ENCODE measurements at regions not wholly inside any gene's neighbourhood (a gene's known extent, or its start where the extent isn't known, plus 50 kb on each side); places are given as distances from the start of the nearest gene placed in this dataset.

- no peak for DNase-seq (ENCODE audit: low spot score)
Measured at GRCh38 chr9:20042128-20042711, 253.4 kb upstream of the SLC24A2 start.

GRCh38 chr9:20041697-20042081 lies 252.9 kb upstream of the SLC24A2 start:
- peak; percentile 14 for DNase-seq (ENCODE audit: low spot score)

GRCh38 chr9:20040991-20041696 lies 252.3 kb upstream of the SLC24A2 start:
- no peak for DNase-seq (ENCODE audit: low spot score)

DNA sequence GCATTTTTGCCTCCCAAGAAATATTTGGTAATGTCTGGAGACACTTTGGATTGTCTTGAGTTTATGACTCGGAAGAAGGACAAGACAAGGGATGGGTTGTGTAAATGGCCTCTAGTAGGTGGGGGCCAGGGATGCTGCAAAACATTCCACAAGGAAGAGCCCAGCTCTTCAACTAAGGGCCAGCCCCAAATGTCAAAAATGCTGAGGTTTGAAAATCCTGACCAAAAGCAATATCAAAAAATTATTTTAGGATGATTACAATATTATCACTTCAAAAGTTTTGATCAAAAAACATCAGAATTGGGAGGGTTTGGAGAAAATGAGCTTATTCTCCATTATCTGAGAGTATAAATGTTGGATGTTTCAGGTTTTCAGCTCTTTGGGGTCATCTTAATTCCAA lies 248.9 kb upstream of the SLC24A2 start:
- DNase-seq (ENCODE audit: low spot score) = no peak

- no peak for DNase-seq (ENCODE audit: low spot score)
Measured at GRCh38 chr9:20033511-20033910, 244.7 kb upstream of the SLC24A2 start.

GRCh38 chr9:20032413-20033006 lies 243.7 kb upstream of the SLC24A2 start:
- DNase-seq (ENCODE audit: low spot score) = no peak

- no peak for DNase-seq (ENCODE audit: low spot score)
Measured at GRCh38 chr9:20031836-20032235, 243.0 kb upstream of the SLC24A2 start.

- DNase-seq (ENCODE audit: low spot score) = no peak
Measured at GRCh38 chr9:20030671-20031070, 241.8 kb upstream of the SLC24A2 start.

GRCh38 chr9:20030221-20030620 lies 241.4 kb upstream of the SLC24A2 start:
- no peak for DNase-seq (ENCODE audit: low spot score)

DNA sequence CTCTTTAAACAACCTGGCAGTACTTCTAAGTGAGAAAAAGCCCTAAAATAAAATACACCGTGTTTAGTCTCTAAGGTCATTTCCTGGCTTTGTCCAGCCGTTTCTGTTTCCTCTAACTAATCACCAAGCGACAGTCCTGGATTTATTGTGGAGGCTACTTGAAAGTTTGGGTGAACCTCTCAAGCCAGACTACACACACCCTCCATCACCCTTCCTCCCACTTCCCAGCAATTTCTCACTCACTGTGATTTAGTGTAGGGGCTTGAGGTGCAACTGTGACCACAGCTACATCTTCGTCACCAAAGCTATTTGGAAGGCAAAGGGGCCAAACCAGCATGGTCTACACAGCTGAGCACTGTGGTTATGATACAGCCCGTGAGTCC lies 240.0 kb upstream of the SLC24A2 start:
- no peak for DNase-seq (ENCODE audit: low spot score)

DNA sequence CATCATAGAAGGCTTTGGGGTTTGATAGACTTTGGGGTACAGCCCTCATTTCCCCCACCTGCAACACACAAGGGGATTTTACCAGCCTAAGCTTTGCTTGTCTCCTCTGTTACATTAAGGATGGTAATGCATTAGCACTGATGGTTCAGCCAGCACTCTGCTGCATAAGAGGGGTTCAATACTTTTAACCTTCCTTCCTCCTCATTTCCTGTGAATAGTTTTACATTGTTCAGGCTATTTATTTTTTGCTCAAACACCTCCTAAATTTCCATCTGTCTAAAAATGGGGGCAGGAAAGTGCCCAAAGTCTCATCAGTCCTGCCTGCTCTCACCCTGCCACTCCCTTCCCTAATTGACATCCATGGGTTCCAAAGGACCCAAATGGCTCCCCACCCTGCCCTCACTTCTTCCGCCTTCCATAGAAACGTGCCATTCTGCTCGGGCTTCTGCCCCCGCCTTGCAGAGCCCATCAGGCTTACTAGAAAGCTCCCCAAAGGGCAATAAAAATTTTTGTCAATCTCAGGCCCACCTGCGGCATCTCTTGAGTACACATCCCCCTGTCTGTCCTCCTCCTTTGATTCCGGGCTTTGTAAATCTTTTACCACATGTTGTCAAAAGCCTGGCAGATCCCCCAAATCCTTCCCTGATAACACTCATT lies 239.5 kb upstream of the SLC24A2 start:
- no peak for DNase-seq (ENCODE audit: low spot score)

GRCh38 chr9:20023961-20024571 lies 235.2 kb upstream of the SLC24A2 start:
- no peak for DNase-seq (ENCODE audit: low spot score)

- DNase-seq (ENCODE audit: low spot score) = no peak
Measured at GRCh38 chr9:20023210-20023905, 234.5 kb upstream of the SLC24A2 start.

DNA sequence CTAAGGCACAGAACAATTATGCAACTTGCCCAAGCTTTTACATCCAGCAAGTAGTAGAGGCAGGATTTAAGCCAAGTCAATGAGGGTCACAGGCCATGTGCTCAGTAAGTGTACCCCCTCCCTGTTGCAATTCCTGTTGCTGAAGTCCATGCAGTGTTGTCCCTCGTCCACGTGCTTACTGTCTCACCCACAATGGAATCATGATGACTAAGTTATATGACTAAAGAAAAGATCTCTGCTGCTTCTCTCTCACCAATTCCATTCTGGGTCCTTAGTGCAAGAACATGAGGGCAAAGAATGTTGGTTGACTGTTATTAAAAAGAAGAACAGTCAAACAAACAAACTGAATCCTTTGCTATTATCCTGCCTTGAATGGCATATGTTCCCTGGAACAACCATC lies 233.6 kb upstream of the SLC24A2 start:
- no peak for DNase-seq (ENCODE audit: low spot score)

- no peak for DNase-seq (ENCODE audit: low spot score)
Measured at GRCh38 chr9:20016611-20017010, 227.8 kb upstream of the SLC24A2 start.

DNA sequence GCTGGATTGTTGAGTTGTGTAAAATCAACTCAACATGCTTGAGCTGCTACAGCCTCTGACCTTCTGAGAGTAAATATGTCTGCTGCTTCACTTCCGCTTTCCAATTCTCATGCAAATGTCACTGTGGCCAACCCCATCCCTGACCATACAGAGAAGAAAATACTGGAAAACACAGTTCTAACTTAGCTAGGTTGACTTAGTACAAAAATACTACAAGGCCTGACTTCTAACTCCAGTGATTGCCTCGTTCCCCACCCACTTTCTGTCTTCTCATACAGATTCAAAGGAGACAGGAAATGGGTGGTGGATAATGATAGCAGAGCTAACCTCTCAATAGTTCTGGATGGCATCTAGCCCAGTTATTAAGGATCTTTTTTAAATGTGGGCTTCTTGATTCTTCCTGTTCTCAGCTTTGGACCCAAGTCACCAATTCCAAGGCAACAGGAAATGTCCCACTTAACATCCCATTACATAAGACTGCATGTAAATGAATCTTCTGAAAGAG lies 226.6 kb upstream of the SLC24A2 start:
- no peak for DNase-seq (ENCODE audit: low spot score)

DNA sequence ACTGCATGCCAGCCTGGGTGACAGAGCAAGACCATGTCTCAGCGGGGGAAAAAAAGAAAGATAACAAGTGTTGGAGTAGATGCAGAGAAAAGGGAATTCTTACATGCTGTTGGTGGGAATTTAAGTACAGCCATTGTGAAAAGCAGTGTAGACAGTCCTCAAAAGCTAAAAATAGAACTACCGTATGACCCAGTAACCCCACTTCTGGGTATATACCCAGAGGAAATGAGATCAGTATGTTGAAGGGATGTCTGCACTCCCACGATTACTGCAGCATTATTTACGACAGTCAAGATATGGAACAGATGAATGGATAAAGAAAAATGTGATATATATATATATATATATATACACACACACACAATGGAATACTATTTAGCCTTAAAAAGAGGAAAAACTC lies 225.3 kb upstream of the SLC24A2 start:
- DNase-seq (ENCODE audit: low spot score) = no peak

DNA sequence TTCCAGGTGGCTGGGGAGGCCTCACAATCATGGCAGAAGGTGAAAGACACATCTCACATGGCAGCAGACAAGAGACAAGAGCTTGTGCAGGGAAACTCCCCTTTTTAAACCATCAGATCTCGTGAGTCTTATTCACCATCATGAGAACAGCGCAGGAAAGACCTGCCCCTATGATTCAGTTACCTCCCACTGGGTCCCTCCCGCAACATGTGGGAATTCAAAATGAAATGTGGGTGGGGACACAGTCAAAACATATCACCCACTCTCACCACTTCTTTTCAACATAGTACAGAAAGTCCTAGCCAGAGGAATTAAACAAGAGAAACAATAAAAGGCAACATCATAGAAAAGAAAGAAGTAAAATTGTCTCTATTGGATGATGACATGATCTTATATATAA lies 223.4 kb upstream of the SLC24A2 start:
- DNase-seq (ENCODE audit: low spot score) = no peak

GRCh38 chr9:20009606-20010005 lies 220.8 kb upstream of the SLC24A2 start:
- DNase-seq (ENCODE audit: low spot score) = no peak

DNA sequence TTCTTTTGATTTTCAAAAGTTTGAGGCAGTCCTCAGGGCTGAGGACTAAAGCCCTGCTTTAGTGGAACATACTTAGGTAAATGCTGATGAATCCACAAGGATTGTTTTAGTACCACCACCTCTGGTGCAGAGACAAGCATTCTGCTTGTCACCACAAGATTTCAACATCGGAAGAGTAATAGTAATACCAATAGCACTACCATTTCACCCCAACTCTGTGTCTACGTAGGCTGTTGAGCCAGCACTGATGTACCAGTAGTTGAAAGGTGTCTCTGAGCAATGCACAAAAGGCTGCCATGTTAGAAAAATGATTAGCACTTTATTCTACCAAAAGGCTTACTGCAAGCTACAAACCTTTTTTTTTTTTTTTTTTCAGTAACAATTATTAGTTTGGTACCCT lies 213.2 kb upstream of the SLC24A2 start:
- DNase-seq (ENCODE audit: low spot score) = no peak

- DNase-seq (ENCODE audit: low spot score) = no peak
Measured at GRCh38 chr9:20001058-20001457, 212.2 kb upstream of the SLC24A2 start.

DNA sequence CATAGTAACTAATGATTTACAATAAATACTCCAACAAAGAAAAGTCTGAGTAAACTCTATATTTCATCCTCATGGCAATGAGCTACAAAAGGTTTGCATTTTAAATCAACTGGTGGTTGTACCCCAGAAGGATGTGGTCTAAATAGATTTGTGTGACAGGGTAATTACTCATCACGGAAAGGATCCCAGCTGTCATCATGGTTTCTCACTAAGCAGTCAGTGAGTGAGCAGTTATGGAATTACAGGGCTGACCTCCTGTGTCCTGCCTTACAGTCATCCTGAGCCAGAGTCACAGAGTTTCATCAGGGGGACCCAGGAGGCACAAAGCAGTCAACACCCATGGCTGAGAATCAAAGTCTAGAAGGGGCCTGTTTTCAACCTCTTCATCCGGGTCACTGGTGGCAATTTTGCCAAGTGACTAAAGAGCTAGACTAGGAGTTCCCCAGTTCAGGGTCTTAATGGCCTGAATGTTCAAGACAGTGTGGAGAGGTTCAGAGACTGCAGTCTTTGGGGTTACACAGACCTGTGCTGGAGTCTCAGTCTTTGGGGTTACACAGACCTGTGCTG lies 210.7 kb upstream of the SLC24A2 start:
- peak; percentile 18 for DNase-seq (ENCODE audit: low spot score)
